Esophagus muscularis mucosa (tissue), 4 donors: ENCODE measurements at regions not wholly inside any gene's neighbourhood (a gene's known extent, or its start where the extent isn't known, plus 50 kb on each side); places are given as distances from the start of the nearest gene placed in this dataset.

Experiments
- CTCF ChIP-seq, 3 experiments: fragments of 200-600 bp in 2 of 3; fragments of 450-650 bp in 1 of 3; sonication (generic) in 2 of 3; IDR thresholded peaks; one replicate each; pipeline ENCODE4 v1.5.1; 2017 to 2019; ENCODE audit warnings: antibody characterized with exemption in 3 of 3, mild to moderate bottlenecking in 2 of 3, moderate library complexity in 1 of 3
- EP300 ChIP-seq: sonication (generic); formaldehyde crosslinking; IDR thresholded peaks from one replicate; pipeline ENCODE4 v1.6.1; 2017; ENCODE audit warnings: antibody characterized with exemption
- POLR2A ChIP-seq: fragments of 450-650 bp; IDR thresholded peaks from one replicate; pipeline ENCODE4 v1.6.1; 2017; ENCODE audit warnings: antibody characterized with exemption, moderate library complexity, mild to moderate bottlenecking, low read depth
- POLR2AphosphoS5 ChIP-seq, 2 donors: sonication (generic); formaldehyde crosslinking; IDR thresholded peaks; one replicate each; pipeline ENCODE4 v1.6.1; 2017; ENCODE audit warnings: antibody characterized with exemption in 2 of 2

GRCh38 chr13:88144580-88144979 is 473.4 kb downstream of the SLITRK5 start:
- TF ChIP-seq POLR2A (no peak), CTCF (IDR thresholded peaks at IDR 0.05) (no peak), EP300 (no peak), POLR2AphosphoS5 (IDR thresholded peaks at IDR 0.05) (no peak)
